Pancreas (tissue), 10 donors: ENCODE measurements at regions not wholly inside any gene's neighbourhood (a gene's known extent, or its start where the extent isn't known, plus 50 kb on each side); places are given as distances from the start of the nearest gene placed in this dataset.

Source experiments
- ATAC-seq, 4 donors: fragments of 200-7000 bp; cut with Tn5 transposase; one replicate each; pipeline versions ENCODE4 v1.8.0 to v1.9.1; 2020; ENCODE audit warnings: mild to moderate bottlenecking in 4 of 4, moderate library complexity in 4 of 4
- DNase-seq, 6 donors: peaks; one replicate each; pipeline ENCODE4 v3.0.0-alpha.2; 2020
- FAIRE-seq: peaks from 2 replicates; lab custom pipeline; 2012; peaks lifted over from hg19 to GRCh38; lab: Jason Lieb, UNC
- H3K27ac ChIP-seq, 4 donors: fragments of 200-600 bp; sonication (generic); 1 replicate in 3 of 4; 2 replicates in 1 of 4; pipeline versions ENCODE4 v1.5.0 to v1.8.0; 2020
- H3K27me3 ChIP-seq, 4 donors: fragments of 200-600 bp; one replicate each; pipeline ENCODE4 v1.8.0; 2021
- H3K36me3 ChIP-seq, 3 donors: fragments of 200-600 bp; sonication (generic) in 1 of 3; one replicate each; pipeline versions ENCODE4 v1.5.0 to v1.8.0; 2020 to 2021
- H3K4me1 ChIP-seq, 3 donors: fragments of 200-600 bp; one replicate each; pipeline ENCODE4 v1.8.0; 2021
- H3K4me3 ChIP-seq, 4 donors: fragments of 200-600 bp; sonication (generic) in 2 of 4; one replicate each; pipeline versions ENCODE4 v1.5.0 to v1.8.0; 2020 to 2021
- H3K9me3 ChIP-seq, 4 donors: fragments of 200-600 bp; one replicate each; pipeline ENCODE4 v1.8.0; 2021
- CTCF ChIP-seq, 4 donors: fragments of 200-600 bp; sonication (generic) in 3 of 4; IDR thresholded peaks; one replicate each; pipeline versions ENCODE4 v1.5.0 to v1.8.0; 2021; ENCODE audit warnings: antibody characterized with exemption in 4 of 4
- WGBS, 2 donors: extraction: QIAGEN DNeasy Blood & Tissue Kit; methylation state at CpG; one replicate each; pipeline ENCODE4 v1.1.7; 2013; 5-methylcytosine and 5-hydroxymethylcytosine counted together
- intact Hi-C, 3 donors: fragments of 100-400 bp; cut with DNase I; formaldehyde crosslinking; loops; one replicate each; pipeline versions ENCODE4 v1.11.1 to v1.14.2; 2022
- donor health status: healthy with polysubstance abuse.
- donor health status: DM: no; HTN: no; CAD: no; lungs with moderate emphysema.
- donor health status: DM: no; HTN: no; CAD: no.
- donor health status: control.
- donor health status: control.
- donor health status: Bipolar disorder and iron deficiency.
- donor health status: DM: yes; HTN: yes; CAD: no.
- donor health status: DM: no; HTN: no; CAD: no.
- donor health status: DM: no; HTN: no; CAD: no.
- donor health status: DM: yes; HTN: yes; CAD: no.

- no peaks in the 10 kb centered on the region for H3K36me3 ChIP-seq
- WGBS, 2 donors: 68 to 80% methylated on average over 4 of the region's 4 CpGs
- TF ChIP-seq CTCF (IDR thresholded peaks at IDR 0.05): no peak
- intact Hi-C loops: no loop called here
- no peak overlapping the region for H3K4me3 ChIP-seq
- ATAC-seq (peak in 1 of 4 donors; percentile 36), FAIRE-seq (no peak), DNase-seq (no peak)
- H3K9me3 ChIP-seq: no peaks in the 10 kb centered on the region
- no peaks in the 10 kb centered on the region for H3K4me1 ChIP-seq
- no peaks in the 10 kb centered on the region for H3K27me3 ChIP-seq
- no peak overlapping the region for H3K27ac ChIP-seq
These were observed 68.1 kb upstream of the RBMS1 start for GRCh38 chr2:160561551-160562295.

- FAIRE-seq (no peak), DNase-seq (no peak), ATAC-seq (no peak)
- TF ChIP-seq CTCF (IDR thresholded peaks at IDR 0.05): no peak
- Histone ChIP-seq H3K4me1 (no peaks in the 10 kb centered on the region), H3K36me3 (no peaks in the 10 kb centered on the region), H3K27me3 (no peaks in the 10 kb centered on the region), H3K27ac (no peak overlapping the region), H3K4me3 (no peak overlapping the region), H3K9me3 (no peaks in the 10 kb centered on the region)
- intact Hi-C loops: no loop called here
- 82 to 88% methylated on average over 2 of the region's 2 CpGs for WGBS, 2 donors
These were observed 69.1 kb upstream of the RBMS1 start for GRCh38 chr2:160562730-160563129.

- FAIRE-seq: no peak
- no peak for TF ChIP-seq CTCF (IDR thresholded peaks at IDR 0.05)
- intact Hi-C loops: no loop called here
- Histone ChIP-seq H3K27me3 (no peaks in the 10 kb centered on the region), H3K4me3 (no peak overlapping the region), H3K4me1 (no peaks in the 10 kb centered on the region), H3K36me3 (no peaks in the 10 kb centered on the region), H3K9me3 (no peaks in the 10 kb centered on the region), H3K27ac (no peak overlapping the region)
- no peak for DNase-seq
- no peak for ATAC-seq
These were observed 71.0 kb upstream of the RBMS1 start for GRCh38 chr2:160564591-160564990.

GRCh38 chr2:160565099-160565845 lies 71.7 kb upstream of the RBMS1 start:
- intact Hi-C loops: no loop called here
- H3K9me3 ChIP-seq: no peaks in the 10 kb centered on the region
- no peaks in the 10 kb centered on the region for H3K4me1 ChIP-seq
- FAIRE-seq: no peak
- H3K27ac ChIP-seq: no peak overlapping the region
- no peak for ATAC-seq
- WGBS, 2 donors: 73% methylated on average over 3 of the region's 3 CpGs
- no peak for DNase-seq
- H3K27me3 ChIP-seq: no peaks in the 10 kb centered on the region
- no peaks in the 10 kb centered on the region for H3K36me3 ChIP-seq
- TF ChIP-seq CTCF (IDR thresholded peaks at IDR 0.05): no peak
- no peak overlapping the region for H3K4me3 ChIP-seq

GRCh38 chr2:160566717-160567116 lies 73.1 kb upstream of the RBMS1 start:
- DNase-seq (no peak), FAIRE-seq (no peak), ATAC-seq (peak in 1 of 4 donors; percentile 62)
- Histone ChIP-seq H3K9me3 (no peaks in the 10 kb centered on the region), H3K27me3 (no peaks in the 10 kb centered on the region), H3K27ac (no peak overlapping the region), H3K36me3 (no peaks in the 10 kb centered on the region), H3K4me1 (no peaks in the 10 kb centered on the region), H3K4me3 (no peak overlapping the region)
- no peak for TF ChIP-seq CTCF (IDR thresholded peaks at IDR 0.05)
- intact Hi-C loops: no loop called here
